HG02678 (cell line): ENCODE measurements at regions not wholly inside any gene's neighbourhood (a gene's known extent, or its start where the extent isn't known, plus 50 kb on each side); places are given as distances from the start of the nearest gene placed in this dataset.

Source experiments
- ATAC-seq: cut with Tn5 transposase; IDR thresholded peaks from one replicate; pipeline ENCODE4 v1.9.1; 2021; ENCODE audit warnings: mild to moderate bottlenecking, moderate library complexity; ENCODE audit not compliant: unreplicated experiment

DNA sequence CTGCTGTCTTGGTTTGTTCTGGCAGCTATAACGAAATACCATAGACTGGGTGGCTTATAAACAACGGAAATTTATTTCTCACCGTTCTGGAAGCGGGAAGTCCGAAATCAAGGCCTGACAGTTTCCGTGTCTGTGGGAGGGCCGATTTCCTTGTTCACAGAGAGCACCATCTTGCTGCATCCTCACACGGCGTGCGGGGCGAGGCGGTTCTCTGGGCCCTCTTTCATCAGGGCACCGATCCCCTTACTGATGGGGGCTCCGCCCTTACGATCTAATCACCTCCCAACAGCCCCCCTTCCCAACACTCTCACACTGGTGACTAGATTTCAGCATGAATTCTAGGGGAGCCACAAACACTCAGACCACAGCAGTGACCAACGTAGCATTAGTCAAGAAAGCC, 578.3 kb upstream of the FAT1 start:
- ATAC-seq = no peak

DNA sequence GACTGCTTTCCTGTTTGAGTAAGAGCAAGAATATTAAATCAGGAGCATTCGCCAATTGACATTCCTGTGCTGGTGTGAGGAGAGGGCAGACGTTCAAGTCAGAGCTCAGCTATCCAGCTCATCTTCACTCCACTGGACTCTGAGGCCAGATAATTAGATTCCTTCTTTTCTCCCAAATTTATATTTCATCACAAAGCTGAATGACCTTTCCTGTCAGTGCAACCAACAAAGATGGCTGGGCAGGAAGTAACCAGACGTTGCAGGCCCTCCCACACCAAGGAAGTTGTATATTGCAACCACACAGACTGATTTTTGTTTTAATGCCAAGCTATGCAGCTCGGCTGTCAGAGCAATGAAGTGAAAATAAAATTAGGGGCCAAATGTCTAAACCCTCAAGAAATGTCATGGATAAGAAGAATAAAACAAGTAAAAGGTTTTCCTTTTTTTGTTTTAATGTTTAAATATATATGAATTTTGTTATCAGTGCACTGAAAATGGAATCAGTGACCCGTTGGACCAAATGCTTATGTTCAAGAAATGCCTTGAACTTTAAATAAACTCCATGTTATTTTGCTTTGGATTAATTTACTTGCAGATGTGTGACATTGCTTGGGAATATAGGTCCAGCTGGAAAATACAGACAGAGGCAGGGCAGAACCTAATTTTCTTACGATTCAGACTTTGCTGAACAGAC, 578.9 kb upstream of the FAT1 start:
- ATAC-seq = no peak

DNA sequence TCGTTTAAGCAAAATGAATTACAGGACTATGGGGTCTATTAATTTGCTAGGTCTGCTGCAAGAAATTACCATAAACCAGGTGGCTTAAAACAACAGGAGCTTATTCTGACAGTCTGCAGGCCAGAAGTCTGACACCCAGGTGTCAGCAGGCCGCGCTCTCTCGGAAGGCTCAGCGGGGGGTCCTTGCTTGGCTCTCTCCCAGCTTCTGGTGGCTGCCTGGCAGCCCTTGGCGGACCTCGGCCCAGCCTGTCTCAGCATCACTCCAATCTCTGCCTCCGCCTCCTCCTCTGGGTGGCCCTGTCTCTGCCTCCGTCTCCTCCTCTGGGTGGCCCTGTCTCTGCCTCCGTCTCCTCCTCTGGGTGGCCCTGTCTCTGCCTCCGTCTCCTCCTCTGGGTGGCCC, 580.5 kb upstream of the FAT1 start:
- no peak for ATAC-seq

DNA sequence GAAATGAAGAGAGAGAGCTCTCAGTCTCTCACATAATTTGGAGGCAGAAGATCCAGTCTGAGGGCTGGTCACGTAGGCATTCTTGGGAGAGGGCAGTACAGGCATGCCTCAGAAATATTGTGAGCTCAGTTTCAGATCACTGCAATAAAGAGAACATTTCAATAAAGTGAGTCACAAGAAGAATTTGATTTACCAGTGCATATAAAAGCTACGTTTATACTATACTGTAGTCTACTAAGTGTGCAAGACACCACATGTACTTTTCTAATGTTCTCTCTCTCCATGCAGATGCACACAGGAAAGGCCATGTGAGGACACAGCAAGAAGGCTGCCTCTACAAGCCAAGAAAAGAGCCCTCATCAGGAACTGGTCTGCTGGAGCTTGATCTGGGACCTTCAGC, 583.5 kb upstream of the FAT1 start:
- no peak for ATAC-seq

DNA sequence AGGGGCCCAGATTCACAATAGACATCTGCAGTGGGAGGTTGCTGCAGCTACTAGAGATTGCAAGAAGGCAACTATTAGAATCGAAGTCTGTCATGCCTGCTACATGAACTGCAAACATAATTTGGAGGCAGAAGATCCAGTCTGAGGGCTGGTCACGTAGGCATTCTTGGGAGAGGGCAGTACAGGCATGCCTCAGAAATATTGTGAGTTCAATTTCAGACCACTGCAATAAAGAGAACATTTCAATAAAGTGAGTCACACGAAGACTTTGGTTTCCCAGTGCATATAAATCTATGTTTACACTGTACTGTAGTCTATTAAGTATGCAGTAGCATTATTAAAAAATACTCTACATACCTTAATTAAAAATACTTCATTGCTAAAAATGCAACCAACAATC, 585.8 kb upstream of the FAT1 start:
- no peak for ATAC-seq

DNA sequence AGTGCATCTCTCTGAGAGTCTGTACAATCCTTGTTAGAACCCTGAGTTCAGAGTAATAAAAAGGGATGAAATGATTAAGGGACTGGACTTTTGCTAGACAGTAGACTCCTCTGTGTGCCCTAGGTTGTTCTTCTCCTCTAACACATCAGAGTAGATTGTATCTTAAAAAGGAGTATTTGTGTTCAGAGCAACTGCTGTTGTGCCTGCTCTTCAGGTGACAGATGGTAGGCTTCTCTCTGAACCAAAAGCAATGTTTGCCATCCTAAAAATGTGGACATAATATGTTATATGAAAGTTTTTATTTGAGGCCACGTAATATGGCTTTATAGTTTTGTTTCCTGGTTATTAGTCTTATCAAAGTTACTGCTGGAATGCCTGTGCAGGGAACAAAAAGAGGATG, 588.6 kb upstream of the FAT1 start:
- ATAC-seq = no peak

DNA sequence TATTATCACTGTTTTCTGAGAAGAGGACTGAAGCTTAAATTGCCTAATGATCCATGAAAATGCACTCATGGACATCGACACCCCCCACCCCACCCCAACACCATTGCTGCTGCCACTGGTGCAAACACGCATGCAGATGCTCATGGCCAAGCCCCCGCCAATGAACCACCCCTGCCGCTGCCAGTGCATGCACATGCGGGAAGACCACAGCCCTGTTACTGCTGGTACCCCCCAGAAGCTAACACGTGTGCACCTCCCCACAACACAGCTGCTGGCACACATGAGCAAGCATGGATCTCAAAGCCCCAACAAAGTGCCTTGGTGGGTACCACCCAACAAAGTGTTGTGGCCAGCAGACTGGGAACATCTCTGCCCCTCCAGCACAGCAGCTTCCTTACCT, 594.1 kb upstream of the FAT1 start:
- no peak for ATAC-seq

DNA sequence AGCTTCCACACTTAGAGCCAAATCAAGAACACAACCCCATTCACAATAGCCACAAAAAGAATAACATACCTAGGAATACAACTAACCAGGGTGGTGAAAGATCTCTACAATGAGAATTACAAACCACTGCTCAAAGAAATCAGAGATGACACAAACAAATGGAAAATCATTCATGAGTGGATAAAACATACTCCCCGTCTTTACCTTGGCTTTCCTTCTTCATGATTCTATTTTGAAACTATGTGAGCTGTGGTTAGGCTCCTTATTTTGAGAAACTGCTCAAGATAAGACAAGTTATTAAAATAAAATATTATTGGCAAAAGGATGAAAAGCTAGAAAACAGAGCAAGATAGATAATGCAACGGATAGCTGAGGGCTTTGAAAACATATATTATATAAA, 598.1 kb upstream of the FAT1 start:
- no peak for ATAC-seq

DNA sequence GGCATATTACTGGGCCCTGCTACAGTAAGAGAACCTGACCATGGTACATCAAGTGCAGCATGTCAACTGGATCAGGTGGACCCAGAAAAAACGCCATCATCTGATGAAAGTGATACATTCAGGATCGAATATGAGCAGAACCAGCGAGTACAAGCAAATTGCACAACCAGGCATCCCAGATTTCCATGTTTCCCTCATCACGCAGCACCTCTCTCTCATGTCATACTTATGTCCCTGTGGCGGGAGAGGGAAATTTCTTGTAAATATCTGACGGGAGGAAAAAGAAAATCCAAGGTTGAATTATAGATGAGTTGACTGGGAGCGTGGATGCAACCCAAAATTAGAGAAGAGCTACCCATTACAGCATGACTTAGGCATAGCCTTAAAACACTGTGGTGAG, 608.5 kb upstream of the FAT1 start:
- ATAC-seq = no peak

DNA sequence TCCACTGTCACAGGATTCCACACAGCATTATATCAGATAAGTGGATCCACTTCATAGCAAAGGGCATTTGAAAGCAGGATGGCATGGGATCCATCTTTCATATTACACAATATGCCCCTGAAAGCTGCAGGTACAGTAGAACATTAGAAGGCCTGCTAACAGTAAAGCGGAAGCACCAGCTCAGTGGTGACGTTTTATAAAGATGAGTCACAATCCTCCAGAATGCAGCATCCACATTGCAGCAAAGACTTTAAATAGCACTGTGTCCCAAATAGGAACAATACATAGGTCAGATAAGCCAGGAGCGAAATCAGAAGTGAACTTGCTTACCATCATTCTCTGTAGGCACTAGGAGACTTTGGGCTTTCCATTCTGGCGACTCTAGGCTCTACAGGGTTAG, 609.5 kb upstream of the FAT1 start:
- ATAC-seq = no peak

DNA sequence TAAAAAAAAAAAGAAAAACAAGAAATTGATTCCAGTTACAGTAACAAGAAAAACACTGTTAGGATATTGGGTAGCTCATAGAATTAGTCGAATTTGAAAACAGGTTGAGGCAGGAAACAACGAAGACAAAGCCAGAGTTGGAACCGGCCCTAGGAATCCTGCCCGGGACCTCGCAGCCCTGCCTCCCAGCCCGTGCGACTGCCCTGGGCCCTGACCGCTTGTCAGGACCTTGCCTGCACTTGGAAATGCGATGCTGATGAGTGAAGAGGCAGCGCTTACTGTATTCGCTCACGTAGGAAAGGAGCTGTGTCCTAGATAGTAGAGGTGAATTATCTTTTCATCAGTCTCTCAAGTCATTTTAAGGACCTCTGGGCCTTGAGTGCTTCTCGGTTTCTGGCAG, 611.7 kb upstream of the FAT1 start:
- no peak for ATAC-seq

DNA sequence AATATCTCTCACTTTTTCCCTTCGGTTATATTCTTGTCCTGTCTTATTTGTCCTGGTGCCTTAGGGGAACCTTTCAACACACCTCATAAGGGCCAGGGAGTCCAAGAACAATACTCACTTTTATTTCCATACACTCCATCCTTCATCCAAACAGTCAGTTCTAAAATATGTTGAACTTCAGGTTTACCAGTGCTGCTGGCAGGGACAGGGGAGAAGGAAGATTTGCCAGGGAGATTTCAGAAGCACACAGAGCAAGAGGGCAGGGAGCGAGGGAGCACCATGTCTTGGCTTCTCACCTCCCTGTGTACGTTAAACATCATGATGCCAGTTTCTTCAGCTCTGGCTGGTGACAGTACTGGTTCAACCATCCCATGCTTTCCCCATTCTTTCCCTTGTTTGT, 631.1 kb upstream of the FAT1 start:
- ATAC-seq = no peak

DNA sequence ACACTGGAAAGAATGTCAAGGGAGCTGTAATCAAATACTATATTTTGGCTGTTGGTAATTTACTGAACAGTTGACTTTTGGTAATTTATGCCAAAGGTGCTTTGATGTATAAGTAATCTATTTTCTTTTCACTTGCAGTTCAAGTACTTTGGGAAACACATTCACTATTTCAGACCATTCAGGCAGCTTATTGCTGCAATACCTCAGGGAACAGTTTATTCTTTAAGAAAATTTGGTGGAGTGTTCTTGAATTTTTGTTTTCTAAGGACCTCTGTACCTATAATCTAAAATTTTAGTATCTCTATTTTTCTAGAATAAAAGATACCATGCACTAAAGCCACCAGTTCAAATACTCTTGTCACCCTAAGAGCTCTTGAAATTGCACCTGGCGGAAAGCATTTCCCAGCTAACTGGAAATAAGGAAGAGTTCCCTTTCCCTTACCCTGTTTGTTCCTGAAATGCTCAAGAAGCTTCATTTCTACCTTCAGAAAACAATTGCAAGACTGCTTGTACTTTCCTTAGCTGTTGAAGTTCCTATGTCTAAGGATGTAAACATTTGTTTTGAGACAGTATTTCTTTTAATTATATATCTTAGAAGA, 633.5 kb upstream of the FAT1 start:
- no peak for ATAC-seq

DNA sequence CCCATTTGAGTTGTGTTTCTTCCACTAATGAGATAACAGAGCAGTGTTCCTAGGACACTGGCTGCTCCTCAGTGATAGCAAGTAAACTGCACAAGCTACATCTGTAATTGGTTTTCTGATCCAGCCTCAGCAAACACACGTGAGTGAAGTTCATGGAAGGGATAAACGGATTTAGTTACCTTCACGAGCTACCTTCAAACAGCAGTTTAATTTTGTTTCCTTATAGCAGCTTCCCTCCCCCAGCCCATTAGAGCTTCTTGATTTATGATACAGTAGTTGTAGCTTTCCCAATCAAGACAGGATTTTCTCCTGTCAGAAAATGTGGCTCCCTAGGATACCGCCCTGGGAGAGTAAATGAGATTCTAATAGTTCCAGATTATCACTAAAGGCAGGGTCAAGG, 634.2 kb upstream of the FAT1 start:
- ATAC-seq = no peak

DNA sequence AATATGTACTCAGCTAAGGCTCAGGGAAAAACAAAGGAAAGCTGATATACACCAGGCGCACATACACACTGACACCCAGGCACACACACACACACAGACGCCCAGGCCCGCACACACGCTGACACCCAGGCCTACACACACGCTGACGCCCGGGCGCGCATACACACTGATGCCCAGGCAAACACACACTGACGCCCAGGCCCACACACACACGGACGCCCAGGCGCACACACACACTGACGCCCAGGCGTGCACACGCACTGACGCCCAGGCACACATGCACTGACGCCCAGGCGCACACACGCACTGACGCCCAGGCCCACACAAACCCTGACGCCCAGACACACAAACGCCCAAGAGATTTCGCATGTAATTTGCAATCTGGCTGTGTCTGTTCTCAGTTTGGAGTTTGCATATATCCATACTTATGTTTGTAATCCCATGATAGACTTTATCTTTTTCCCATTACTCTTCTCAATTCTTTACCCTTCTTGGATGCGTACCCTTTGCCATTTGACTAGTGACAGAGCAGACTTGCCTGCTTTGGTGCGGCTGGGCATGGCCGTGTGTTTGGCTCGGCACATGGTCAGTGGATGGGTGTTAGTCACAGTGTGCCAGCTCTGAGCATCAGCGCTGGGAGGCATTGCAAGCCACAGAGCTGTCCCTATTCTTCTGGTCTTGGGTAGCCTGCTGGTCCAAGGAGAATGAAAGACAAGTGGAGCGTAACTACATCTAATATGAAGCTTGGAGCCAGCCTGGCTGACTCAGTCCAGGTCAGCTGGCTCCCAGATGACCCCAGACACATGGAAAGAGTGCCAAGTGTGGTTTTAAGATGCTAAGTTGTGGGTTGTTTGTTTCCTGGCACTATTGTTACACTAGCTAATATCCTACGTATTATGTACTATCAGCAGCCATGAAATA, 632.4 kb upstream of the ZFP42 start:
- no peak for ATAC-seq

DNA sequence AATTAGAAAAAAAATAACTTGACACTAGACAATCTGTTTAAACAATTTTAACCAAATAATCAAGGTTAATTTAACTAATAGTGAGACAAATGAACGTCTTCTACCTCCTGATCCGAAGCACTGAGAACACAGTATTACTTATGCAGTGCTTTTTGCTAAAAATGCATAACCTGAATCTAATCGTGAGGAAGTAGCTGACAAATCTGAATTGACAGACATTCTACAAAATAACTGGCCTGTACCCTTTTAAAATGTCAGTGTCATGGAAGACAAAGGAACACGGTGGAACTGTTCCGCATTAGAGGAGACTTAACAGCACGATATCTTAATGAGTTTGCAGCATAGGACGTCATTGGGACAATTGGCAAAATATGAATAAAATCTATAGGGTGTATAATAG, 631.2 kb upstream of the ZFP42 start:
- no peak for ATAC-seq

DNA sequence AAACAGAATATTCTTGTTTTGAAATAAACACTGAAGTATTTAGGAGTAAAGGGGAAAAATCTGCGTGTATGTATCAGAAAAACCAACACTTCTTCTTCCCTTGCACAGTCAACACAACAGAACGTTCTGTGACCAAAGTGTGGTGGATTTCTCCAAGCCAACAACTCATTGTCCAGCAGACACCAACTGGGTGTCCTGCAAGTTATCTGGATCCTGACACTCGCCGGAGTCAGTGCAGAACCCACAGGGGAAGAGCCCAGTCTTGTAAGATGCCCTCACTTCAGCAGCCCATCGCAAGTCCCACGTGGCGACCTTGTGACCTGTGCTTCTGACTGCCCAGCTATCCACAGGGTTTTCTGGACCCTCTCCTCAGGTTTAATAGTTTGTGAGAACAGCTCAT, 630.7 kb upstream of the ZFP42 start:
- ATAC-seq = no peak

DNA sequence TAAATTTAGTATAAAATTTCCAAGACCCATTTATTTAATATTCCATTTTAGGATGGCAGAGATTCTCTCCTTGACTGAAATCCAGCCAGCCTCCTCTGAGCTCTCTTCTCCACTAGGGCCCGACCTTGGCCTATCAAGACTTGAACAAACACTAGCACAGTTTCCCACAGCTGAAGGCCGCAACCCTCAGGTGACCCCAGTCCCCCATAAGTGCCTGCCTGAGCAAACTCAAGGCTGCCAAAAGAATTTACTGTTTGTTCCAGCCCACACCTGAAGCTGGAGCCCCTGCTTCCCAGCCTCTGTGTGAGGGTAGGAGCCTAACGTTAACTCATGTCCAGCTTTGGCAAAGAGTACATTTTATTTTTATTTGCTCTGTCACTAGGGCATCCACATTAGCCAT, 629.0 kb upstream of the ZFP42 start:
- ATAC-seq = no peak

DNA sequence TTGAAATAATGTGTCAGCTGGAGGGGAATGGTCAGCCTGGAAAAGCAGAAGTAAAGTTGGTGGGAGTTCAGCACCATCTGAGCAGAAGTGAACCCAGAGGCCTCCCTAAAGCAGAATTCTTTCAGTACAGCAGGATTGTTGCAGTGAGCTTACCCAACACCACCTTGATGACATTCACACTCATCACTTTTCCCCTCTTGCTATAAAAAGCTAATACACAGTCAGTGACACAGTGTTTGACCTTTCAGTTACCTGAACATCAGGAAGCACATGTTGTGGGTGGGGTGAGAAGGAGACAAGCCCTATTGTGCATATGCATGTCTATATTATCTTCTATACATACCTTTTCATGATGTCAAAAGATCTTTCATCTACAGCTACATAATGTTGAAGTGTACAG, 624.7 kb upstream of the ZFP42 start:
- ATAC-seq = no peak

DNA sequence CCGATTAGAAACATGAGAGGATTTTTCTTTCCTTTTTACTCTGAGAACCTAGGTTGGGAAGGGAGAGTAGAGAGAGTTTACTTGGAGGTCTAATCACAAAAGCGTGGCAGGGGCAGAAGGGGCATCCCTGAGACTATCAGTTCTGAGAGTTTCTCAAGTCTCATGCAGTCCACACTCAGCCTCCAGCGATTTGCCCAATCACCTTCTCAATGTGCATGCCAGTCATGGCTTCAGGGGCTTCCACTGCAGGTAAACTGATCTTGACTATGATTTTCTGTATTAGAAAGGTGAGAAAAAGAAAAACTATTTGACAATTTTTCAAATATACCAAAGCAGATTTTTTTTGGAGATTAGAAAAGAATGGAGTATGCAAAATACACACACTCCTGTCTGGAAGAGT, 617.1 kb upstream of the ZFP42 start:
- no peak for ATAC-seq

DNA sequence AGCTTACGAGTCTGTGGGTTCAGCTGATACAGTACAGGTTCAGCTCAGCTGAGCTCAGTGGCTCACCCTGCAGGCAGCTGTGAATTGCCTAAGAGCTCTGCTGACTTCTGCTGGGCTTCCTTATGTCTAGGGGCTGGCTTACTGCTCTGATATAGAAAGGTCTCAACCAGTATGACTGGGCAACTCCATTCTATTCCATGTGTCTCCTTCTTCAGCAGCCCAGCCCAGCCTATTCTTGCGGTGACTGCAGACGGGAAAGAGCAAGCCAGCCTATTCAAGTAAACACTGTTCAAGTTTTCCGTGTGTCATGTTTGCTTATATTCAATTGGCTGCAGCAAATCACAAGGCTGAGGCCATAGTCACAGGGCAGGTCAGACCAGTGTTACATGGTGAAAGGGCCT, 615.4 kb upstream of the ZFP42 start:
- ATAC-seq = no peak

DNA sequence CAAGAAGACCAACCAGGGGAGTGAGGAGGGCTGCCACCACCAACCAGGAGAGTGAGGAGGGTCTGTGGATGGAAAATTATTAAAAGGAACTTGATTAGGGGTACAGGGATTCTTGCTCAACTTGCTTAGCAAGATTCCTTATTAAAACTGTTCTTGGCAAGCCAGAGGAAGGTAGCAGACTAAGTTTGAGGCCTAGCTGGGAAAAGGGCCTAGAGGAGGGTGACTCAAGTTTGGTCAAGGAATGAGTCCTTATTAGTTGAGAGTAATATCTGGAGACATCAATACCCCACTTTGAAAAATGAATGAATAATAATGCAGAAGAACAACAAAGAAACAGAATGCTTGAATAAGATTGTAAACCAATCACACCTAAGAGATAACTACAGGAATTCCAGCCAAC, 612.4 kb upstream of the ZFP42 start:
- no peak for ATAC-seq
